ENCODE measurements at regions not wholly inside any gene's neighbourhood (a gene's known extent, or its start where the extent isn't known, plus 50 kb on each side); places are given as distances from the start of the nearest gene placed in this dataset.

- DNase-seq (ENCODE audit: low read depth), result no peak
- TF ChIP-seq CTCF (conservative IDR thresholded peaks at IDR 0.05; ENCODE audit: low read depth, low read length), result no peak
- no peak overlapping the region for H3K4me3 ChIP-seq (ENCODE audit: low read length)
Measured at GRCh38 chr14:22325676-22326400, 263.2 kb downstream of the DAD1 start.

GRCh38 chr14:22320362-22320750, 268.7 kb downstream of the DAD1 start:
- DNase-seq (ENCODE audit: low read depth), result no peak
- TF ChIP-seq CTCF (conservative IDR thresholded peaks at IDR 0.05; ENCODE audit: low read depth, low read length), result no peak
- no peak overlapping the region for H3K4me3 ChIP-seq (ENCODE audit: low read length)

GRCh38 chr14:22319526-22320361, 269.3 kb downstream of the DAD1 start:
- DNase-seq (ENCODE audit: low read depth), result no peak
- peak; percentile 75 for TF ChIP-seq CTCF (conservative IDR thresholded peaks at IDR 0.05; ENCODE audit: low read depth, low read length)
- no peak overlapping the region for H3K4me3 ChIP-seq (ENCODE audit: low read length)

GRCh38 chr14:22318951-22319350, 270.1 kb downstream of the DAD1 start:
- TF ChIP-seq CTCF (conservative IDR thresholded peaks at IDR 0.05; ENCODE audit: low read depth, low read length), result no peak
- no peak overlapping the region for H3K4me3 ChIP-seq (ENCODE audit: low read length)
- no peak for DNase-seq (ENCODE audit: low read depth)

DNA sequence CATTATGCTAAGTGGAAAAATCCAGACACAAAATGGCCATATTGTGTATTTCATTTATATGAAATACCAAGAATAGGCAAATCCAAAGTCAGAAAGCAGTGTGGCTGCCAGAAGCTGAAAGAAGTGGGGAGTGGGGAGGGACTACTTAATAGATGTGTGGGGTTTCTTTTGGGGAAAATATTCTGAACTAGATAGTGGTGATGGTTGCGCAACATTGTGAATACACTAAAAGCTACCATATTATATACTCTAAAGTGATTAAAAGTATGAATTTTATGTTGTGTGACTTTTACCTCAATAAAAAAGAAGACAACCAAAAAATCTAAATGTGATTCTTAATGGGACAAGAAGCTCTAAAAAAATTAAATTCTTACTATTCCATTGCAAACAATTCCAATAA, 272.6 kb downstream of the DAD1 start:
- no peak for DNase-seq (ENCODE audit: low read depth)
- TF ChIP-seq CTCF (conservative IDR thresholded peaks at IDR 0.05; ENCODE audit: low read depth, low read length), result no peak
- H3K4me3 ChIP-seq (ENCODE audit: low read length), result no peak overlapping the region

GRCh38 chr14:22315336-22315735, 273.7 kb downstream of the DAD1 start:
- no peak for TF ChIP-seq CTCF (conservative IDR thresholded peaks at IDR 0.05; ENCODE audit: low read depth, low read length)
- no peak for DNase-seq (ENCODE audit: low read depth)

More at GRCh38 chr14:22315336-22315735, 273.7 kb downstream of the DAD1 start:
- no peak overlapping the region for H3K4me3 ChIP-seq (ENCODE audit: low read length)

Data from retinal pigment epithelial cell (primary cell).